DMS79 treated with DMSO at 0.1 percent for 48 hours (cell line): ENCODE measurements at regions not wholly inside any gene's neighbourhood (a gene's known extent, or its start where the extent isn't known, plus 50 kb on each side); places are given as distances from the start of the nearest gene placed in this dataset.
A peak's percentile ranks its signal among the peaks of the same experiment; 100 is the strongest.

Source experiments
- DNase-seq: peaks from one replicate; lab custom pipeline; 2025; lab: John Stamatoyannopoulos, UW

DNA sequence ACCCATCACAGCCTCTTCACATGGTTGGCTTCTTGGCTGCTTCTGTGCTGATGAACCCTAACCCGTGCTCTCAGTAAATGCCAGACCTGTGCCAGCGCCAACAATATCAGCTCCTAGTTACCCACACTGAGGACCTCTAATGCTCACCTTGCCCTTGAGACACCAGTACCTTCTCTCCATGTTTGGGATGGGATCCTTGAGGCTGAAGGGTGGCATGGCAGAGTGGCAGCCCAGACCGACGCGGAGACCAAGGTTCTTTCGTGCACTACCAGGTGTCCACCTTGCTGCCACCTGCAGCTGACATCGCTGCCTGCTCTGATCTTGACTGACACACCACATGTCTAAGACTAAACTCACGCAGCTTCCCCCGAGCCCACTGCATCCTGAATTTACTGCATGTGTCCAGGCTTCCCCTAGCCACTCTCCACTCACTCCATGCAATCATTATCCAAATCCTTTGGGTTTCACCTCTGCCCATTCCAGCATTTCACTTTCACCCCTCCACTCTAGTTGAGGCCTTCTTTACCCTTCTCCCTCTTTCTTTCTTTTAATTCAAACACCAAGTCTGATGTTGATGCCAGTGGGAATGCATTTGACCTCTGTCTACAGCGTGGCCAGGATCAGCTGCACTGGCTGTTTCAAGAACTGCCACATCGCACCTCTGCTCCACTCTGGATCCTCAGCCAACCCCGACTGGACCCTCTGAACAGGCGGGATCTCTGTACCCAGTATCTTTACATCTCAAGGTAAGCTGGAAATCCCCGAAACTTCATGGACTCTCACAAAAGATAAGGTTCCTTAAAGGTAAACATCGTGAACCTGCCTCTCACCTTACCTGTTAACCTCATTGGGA lies 294.9 kb downstream of the GLRX3 start:
- no peak for DNase-seq

DNA sequence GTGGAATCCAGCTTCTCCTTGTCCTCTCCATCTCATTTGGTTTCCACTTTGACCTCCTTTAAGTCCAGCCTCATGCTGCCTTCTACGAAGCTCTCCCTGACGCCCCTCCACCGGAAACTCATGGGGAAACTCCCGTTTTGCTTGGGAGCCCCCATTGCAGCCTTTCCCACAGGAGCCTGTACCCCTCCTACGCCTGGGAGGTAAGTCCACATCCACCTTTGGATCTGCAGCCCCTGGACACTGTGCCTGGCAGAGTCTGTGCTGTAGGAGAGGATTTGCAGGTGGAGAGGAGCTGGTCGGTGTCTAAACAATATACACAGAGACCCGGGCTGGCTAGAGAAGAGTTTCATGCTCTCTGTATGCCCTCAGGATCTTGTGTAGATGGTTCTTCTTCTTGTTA lies 296.1 kb downstream of the GLRX3 start:
- DNase-seq: no peak

DNA sequence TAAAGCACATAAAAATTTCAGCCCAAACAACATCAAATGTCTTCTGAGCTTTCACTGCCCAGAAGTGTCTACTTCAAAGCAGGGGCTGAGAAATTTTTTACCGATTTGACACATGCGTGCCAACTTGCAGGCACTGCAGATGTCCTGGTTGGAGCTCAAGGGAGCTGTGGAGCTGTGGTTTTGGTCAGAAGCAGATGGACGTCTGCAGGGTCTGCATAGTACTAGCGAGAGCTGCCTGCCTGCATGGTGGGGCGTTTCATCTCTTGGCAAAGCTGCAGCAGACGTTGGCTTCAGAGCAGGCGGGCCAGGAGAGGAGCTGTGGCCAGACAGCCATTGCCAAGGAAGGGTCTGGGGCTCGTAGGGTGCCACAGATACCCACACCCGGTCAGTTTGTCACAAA lies 296.7 kb downstream of the GLRX3 start:
- no peak for DNase-seq

DNA sequence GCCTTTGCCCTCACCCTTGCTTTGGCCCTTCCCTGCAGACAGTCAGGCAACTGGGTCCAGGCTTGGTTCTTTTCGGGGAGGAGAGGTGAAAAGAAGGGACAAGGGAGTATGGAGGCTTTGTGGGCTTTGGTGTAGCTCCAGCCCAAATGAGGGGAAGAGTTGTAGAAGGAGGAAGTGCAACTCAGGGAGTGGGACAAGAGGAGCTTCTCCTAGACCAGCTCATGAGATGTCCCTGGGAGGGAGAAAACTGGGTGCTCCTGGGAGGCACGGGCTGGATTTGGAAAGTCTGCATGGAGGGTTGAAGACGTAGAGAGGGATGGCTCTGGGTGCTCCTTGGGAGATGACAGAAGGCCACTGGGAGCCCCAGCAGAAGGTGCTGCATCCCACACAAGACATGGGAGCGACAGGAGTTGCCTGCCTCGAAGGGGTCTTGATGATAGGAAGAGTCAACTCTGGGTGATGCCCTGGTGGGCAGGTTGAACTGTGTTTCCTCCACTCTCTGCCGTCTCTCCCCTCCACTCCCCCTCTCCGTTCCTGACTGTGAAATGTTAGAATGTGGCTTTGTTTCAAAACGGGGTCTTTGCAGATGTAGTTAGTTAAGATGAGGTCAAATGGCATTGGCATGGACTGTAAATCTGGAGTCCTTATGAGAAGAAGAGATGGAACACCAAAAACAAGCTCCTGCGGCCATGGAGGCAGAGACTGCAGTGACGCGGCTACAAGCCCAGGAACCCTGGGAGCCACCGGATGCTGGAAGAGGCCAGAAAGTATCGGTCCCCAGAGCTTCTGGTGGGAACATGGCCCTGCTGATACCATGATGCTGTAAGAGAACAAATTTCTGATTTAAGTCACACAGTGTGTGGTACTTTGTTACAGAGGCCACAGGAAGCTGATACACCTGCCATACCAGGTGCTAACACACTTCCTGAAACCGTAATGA lies 298.5 kb downstream of the GLRX3 start:
- no peak for DNase-seq

DNA sequence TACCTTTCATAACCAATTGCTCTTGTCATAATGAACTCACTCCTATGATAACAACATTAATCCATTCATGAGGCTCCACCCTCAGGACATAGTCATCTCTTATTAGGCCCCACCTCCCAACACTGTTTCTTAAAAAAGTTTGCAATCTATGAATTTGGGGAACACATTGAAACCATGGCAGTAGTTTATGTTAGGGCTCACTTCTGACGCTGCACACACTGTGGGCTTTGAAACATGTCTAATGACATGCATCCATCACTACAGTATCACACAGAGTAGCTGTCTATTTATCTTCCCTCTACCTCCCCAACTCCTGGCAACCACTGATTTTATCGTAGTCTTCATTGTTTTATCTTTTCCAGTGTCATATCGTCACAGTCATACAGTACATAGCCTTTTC lies 299.8 kb downstream of the GLRX3 start:
- DNase-seq: no peak

DNA sequence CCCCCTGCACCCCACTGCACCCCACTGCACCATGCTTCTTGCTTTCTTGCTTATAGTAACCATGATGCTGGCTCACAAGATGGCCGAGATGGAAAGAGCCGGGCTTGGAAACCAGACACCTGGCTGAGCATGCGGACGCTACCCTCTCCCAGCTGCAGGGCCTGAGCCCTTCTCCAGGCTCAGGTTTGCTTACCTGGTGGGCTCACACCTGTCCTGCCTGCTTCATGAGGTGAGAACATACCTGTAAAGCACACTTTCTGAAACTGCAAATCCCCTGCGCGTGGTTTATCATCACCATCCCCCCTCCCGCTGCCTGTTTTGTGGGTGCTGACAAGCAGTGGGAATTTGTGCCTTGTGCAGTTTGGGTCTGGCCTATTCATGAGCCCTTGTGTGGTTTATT lies 302.7 kb downstream of the GLRX3 start:
- peak; percentile 59 for DNase-seq

DNA sequence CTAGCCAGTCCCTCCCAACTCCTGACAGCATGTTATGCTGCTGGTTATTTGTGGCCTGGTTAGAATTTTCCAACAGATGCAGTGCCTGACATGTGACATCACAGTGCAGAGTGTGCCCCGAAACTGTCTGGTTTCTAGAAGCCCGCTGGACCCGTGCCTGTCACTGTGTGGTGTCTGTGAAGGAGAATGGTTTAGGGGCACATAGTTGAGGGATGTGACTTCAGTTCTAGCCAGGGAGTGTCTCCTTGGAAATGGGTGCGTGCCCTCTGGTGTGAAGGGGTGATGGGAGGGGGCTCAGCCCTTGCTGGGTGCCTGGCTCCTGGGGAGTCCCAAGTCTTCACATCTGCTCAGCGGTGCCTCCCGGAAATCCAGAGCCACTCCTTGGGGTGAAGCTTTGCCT lies 303.6 kb downstream of the GLRX3 start:
- DNase-seq: no peak

DNA sequence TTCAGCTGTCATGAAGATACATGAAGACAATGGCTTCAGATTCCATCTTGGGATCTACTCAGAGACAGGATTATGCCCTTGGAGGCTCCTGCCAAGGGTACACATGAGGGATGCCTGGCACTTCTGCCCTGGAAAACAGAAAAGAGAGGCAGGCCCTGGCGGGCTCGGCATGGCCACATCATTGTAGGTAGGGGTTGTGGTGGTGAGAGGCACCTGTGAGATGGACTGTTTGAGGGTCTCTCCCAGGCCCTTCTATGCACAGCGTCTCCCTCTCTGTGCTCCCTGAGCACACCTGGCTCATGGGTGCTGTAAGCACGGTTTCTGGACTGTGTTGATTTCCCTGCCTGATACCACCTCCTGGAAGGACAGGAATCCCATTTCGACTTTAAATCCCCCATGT lies 304.3 kb downstream of the GLRX3 start:
- DNase-seq: no peak

DNA sequence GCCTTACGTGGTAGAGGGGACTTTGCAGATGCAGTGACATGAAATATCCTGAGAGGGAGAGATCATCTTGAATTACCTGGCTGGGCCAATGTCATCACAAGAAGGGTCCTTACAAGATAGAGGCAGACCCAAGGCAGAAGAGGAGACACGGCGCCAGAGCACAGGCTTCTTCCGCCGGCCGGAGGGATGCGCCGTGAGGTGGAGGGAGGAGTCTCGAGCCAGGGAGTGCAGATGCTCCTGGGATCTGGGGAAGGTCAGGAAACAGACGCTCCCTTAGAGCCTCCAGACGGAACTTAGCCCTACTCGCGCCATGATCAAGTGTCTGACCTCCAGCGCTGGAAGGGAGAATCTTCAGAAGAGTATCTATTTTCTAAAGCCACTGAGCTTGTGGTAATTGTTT lies 304.8 kb downstream of the GLRX3 start:
- DNase-seq: no peak

DNA sequence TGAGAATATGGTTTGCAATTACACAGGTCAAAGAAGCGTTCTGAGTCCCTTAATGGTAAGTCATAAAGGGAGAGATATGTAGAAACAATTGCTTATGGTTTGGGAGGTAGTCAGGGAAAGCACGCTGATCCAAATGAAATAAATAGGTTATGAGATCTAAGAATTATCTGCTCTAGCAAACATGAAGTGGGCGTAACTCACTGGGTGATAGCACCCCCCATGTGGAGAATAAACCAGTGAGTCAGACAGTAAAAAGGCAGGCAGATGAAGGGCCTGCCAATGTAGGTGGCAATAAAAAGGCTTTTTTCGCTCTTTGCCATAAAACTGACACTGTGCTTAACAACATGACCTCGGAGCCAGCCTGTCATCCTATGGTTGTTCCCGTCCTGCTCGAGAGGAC lies 306.9 kb downstream of the GLRX3 start:
- no peak for DNase-seq

DNA sequence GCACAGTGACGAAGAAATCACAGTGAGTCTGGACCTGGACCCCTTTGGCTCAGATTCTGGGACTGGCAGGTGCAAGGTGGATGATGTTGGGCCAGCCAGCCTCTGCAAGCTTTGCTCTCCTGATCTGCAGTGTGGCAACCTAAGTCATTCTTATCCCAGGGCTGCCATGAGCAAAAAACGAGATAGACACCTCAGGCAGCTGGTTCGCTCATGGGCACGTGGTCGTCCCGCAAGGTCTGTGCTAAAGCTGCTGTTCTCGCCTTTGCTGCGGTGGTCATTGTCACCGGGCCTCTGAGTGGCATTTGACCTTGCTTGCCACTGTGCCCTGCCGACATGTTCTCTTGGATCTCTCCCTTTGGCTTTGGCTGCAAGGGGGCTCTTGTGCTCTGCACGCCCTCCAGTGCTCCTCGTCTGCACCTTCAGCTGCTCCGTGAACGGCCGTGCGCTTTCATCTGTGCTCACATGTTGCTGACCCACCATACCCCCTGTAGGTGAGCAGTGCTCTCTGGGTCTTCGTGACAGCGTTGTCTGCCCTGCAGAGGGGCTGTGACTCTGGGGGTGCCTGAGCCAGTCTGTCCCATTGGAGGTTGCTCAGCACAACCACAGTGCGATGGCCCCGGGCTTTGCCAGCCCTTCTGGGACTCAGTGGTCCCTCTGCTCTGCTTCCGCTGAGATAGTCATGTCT lies 317.0 kb downstream of the GLRX3 start:
- DNase-seq: no peak

DNA sequence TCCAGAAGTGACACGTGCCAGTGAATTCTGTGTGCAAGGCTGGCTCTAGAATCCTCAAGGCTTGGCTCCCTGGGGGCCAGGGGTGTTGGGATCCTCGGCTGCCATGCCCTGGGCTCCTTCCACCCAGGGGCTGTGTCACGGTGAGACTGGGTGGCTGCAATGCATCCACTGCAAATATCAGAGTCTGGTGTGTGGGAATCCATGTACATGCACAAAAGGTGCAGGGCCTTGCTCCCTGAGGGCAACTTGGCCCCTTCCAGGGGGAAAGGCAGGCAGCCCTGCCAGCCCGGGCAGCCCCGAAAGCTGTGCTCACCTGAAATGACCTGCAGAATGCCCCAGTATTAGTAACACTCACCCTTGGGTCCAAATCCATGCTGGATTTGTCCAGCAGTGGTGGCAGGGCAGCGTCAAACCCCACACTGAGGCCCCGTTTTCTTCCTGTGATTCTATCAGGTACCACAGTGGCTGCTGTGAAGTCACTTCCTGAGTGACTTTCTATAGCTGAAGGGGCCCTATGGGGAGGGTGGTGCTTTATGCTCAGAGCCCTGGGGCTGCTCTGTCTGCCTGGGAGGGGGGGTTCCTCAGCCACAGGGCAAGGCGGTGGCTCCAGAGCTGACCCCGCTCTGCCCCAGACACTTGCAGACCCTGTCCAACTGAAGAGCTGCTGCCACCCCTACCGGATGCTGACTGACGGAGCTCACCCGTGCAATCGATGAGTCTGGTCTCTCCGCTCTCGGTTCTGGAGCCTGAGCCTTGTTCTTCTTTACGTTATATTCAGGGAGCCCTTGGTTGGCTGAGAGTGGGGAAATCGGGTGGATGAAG lies 317.7 kb downstream of the GLRX3 start:
- DNase-seq: no peak

DNA sequence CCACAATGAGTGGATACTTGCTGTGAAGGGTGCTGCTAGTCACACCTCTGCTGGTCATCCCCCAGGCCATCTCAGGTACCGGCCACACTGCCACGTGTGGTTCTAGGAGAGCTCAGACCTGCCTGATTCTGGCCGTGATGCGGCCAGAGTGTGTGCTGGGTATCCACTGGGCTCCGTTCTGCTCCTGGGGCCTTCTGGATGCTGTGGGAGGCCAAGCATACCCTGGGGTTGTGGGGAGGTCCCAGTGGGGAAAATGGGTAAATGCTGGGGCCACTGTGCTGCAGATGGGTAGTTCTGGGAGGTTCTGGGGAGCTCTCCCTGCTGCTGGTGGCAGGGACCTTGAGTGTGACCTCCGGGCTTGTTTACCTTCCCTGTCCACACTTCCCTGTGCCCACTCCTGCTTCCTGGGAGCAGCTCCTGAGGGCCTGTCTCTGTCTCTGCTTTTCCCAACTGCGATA lies 318.4 kb downstream of the GLRX3 start:
- no peak for DNase-seq

DNA sequence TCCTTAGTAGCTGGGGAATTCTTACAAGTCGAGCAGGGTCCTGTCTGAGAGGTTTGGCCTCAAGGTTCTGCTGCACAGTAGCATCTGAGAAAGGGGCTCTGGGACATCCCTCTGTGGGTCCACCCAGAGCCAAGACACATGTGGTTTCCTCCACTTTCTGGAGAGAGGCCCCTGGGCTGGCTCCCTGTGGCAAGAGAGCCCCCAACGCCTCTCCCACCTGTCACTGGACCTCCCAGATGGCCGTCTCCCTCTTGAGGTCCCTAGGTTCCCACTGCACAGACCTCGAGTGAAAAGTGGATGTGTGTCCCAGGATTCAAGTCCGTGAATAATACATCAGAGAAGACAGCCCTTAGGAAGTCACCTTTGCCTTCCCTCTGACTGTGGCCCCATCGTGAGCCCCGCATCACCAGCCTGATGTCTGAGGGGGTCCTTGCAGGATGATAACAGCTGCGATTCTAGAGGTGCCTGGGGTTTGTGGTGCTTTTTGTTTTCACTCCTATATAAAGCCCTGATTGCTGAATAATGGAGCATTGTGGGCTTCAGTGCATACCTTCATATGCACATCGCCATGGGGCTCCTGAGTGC lies 319.0 kb downstream of the GLRX3 start:
- DNase-seq: no peak

DNA sequence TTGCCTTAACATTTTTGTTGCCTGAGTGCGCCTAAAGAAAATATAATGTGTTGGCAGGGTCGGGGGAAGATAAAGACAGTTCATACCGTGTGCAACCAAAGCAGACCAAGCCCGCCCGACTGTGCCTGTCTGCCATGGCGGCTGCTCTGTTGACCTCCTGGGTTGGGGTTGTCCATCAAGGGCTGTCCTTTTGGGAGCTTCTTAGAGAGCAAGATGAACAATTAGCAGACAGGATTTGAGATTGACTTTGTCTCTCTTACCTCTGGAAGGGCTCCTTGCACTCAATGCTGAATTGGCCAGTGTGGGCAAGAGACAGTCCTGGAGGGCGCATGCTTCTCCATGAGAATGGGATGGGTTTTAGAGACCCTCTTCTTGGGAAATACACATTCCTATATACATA lies 319.6 kb downstream of the GLRX3 start:
- DNase-seq: no peak

DNA sequence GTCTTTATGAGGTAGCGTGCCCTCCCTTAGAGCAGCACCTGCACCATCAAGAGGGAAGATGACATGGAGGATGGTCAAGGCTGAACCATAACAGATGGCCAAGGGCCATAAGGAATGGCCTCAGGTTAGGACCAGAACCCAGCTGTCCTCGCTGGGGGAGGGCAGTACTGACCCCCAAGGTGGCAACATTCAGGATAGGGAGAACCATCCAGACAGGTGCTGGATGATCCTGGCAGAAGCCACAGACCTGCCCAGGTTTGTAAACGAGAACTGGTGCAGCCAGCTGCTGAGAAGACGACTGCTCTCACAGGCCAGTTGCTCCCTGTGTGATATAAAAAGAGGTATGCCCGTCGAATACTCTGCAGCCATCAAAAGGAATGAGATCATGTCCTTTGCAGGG lies 320.4 kb downstream of the GLRX3 start:
- DNase-seq: no peak

DNA sequence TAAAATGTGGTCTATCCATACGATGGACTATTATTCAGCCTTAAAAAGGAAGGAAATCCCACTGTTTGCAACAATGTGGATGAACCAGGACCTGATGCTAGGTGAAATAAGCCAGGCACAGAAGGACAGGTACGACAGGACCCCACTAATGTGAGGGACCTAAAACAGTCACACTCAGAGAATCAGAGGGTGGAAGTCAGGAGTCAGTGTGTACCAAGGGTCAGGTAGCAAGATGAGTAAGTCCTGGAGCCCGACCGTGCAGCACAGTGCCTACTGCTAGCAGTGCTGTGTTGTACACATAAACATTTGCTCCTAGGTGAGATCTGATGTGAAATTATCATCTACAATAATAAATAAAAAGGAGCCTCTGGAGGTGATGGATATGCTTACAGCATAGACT lies 322.3 kb downstream of the GLRX3 start:
- DNase-seq: no peak

DNA sequence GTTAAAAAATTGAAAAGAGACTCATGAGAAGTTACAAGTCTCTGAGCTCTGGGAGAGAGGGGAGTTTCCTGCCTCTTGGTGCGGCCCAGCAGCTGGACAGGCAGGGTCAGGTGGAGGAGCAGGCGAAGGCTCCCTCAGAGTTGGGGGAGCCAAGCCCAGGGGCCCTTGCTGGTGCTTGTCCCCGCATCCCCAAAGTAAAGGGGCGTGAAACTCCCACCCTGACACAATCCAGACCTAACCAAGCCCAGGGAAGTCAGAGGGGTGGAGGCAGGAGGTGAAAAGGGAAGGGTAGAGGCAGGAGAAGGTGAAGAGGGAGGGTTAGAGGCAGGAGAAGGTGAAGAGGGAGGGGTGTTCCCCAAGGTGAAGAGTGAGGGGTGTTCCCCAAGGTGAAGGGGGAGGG lies 322.8 kb downstream of the GLRX3 start:
- no peak for DNase-seq

DNA sequence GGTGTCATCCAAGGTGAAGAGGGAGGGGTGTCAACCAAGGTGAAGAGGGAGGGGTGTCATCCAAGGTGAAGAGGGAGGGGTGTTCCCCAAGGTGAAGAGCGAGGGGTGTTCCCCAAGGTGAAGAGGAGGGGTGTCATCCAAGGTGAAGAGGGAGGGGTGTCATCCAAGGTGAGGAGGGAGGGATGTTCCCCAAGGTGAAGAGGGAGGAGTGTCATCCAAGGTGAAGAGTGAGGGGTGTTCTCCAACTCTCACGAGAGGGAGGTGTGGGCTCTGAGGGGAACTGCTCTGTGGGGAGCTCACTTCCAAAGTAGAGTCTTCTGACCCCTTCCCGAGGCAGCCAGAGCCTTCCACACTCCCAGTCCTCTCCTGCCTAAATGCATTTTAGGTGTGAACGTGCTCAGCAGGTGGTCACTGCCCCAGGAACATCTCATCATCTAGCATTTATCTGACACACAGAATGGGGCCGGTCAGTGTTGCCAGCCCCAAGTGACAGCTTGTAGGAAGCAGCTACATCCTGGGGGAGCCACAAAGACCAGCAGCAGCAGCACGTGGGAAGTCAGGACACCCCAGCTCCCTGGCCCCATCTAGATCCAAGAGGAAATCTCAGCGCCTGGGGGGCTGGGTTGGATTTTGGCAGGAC lies 323.8 kb downstream of the GLRX3 start:
- DNase-seq: no peak

DNA sequence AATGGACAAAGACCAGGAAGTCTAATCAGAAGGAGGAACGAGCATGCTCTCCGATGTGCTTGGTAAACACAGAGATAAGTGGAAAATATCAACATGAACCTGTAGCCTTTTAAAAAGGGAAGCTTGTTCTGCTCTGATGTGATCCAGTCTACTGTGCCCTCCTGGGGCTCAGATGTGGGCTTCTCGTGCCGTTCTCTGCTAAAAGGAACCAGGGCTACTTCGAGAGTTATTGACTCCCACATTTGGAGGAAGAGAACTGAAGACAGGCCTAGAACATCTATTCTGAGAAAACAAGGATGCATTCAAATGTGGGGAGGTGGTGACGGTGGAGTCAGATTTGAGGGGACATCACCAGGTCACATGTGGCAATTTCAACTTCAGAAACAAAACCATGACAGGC lies 325.4 kb downstream of the GLRX3 start:
- DNase-seq: no peak
